ENCODE measurements at regions not wholly inside any gene's neighbourhood (a gene's known extent, or its start where the extent isn't known, plus 50 kb on each side); places are given as distances from the start of the nearest gene placed in this dataset.

DNA sequence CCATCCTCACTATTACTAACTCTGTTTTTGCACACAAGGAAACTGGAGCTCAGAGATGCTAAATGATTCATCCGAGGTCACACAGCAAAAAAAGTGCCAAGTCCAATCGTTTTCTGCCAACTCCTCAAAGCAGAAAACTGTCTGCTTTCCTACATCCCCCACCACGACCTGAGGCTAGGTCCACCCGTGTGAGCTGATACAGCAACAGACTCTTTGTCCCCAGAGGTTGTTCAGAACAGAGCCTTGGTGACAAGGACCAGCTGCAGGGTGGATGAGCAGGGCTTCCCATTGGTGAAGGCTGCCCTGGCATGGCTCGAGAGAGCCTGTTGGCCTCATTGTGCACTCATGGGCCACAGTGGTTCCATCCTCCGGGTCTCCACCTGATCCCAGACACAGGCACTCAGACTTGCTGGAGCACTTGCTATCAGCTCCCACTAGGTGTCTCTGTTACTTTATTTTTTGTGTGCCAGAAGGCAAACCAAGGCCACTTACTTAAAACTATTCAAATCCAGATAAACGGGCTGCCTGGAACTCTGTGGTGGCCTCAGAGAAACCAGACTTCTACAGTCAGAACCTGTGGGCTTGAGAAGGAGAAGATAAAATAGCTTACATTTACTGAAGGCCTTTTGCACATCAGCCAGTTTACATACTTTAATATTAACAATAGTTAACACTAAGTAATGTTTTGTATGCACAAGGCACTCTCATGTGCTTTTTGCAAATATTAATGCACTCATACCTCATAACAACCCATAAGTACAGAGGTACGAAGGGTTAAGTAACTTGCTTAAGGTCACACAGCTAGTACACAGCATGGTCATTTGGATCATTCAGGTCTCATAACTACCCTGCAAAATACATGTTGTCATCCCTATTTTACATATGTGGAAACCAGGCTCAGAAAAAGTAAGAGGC is 62.9 kb upstream of the CTIF start (continued):
- TF ChIP-seq, protein P1, sequence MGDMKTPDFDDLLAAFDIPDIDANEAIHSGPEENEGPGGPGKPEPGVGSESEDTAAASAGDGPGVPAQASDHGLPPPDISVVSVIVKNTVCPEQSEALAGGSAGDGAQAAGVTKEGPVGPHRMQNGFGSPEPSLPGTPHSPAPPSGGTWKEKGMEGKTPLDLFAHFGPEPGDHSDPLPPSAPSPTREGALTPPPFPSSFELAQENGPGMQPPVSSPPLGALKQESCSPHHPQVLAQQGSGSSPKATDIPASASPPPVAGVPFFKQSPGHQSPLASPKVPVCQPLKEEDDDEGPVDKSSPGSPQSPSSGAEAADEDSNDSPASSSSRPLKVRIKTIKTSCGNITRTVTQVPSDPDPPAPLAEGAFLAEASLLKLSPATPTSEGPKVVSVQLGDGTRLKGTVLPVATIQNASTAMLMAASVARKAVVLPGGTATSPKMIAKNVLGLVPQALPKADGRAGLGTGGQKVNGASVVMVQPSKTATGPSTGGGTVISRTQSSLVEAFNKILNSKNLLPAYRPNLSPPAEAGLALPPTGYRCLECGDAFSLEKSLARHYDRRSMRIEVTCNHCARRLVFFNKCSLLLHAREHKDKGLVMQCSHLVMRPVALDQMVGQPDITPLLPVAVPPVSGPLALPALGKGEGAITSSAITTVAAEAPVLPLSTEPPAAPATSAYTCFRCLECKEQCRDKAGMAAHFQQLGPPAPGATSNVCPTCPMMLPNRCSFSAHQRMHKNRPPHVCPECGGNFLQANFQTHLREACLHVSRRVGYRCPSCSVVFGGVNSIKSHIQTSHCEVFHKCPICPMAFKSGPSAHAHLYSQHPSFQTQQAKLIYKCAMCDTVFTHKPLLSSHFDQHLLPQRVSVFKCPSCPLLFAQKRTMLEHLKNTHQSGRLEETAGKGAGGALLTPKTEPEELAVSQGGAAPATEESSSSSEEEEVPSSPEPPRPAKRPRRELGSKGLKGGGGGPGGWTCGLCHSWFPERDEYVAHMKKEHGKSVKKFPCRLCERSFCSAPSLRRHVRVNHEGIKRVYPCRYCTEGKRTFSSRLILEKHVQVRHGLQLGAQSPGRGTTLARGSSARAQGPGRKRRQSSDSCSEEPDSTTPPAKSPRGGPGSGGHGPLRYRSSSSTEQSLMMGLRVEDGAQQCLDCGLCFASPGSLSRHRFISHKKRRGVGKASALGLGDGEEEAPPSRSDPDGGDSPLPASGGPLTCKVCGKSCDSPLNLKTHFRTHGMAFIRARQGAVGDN (CRISPR knock-in tag; IDR thresholded peaks at IDR 0.05) = 0 out of 2 replicates have a peak, but pooled peaks have one; percentile 21
- TF ChIP-seq KDM3A (CRISPR knock-in tag; IDR thresholded peaks at IDR 0.05; ENCODE audit: low read depth) (0 out of 2 replicates have a peak, but pooled peaks have one; percentile 35), HNRNPK (IDR thresholded peaks at IDR 0.05; ENCODE audit: low read depth, low read length, poor library complexity, severe bottlenecking) (no peak), ZFX (CRISPR knock-in tag; IDR thresholded peaks at IDR 0.05; ENCODE audit: low read depth) (peak; percentile 35; the same call in 1 of the 2 replicates), TEAD3 (CRISPR knock-in tag; optimal IDR thresholded peaks at IDR 0.05; ENCODE audit: borderline replicate concordance) (peak; percentile 7), KDM4B (CRISPR knock-in tag; IDR thresholded peaks at IDR 0.05) (no peak), ZNF138 (CRISPR knock-in tag; IDR thresholded peaks at IDR 0.05; ENCODE audit: low read depth) (no peak), NRL (CRISPR knock-in tag; IDR thresholded peaks at IDR 0.05; ENCODE audit: borderline replicate concordance) (no peak), PITX1 (CRISPR knock-in tag; IDR thresholded peaks at IDR 0.05) (peak; percentile 41; the same call in 1 of the 2 replicates), CEBPB (IDR thresholded peaks at IDR 0.05; ENCODE audit: borderline replicate concordance, low read depth, low read length) (no peak), EHMT2 (IDR thresholded peaks at IDR 0.05; ENCODE audit: borderline replicate concordance, low read depth, low read length) (no peak), U2AF1 (optimal IDR thresholded peaks at IDR 0.05; ENCODE audit: low read depth, low read length) (no peak), ZMAT3 (CRISPR knock-in tag; conservative IDR thresholded peaks at IDR 0.05) (no peak), FIP1L1 (IDR thresholded peaks at IDR 0.05; ENCODE audit: borderline replicate concordance, insufficient read depth, low read depth, low read length) (no peak), NFRKB (IDR thresholded peaks at IDR 0.05) (no peak), ZNF567 (CRISPR knock-in tag; IDR thresholded peaks at IDR 0.05; ENCODE audit: borderline replicate concordance) (no peak), CENPT (CRISPR knock-in tag; IDR thresholded peaks at IDR 0.05; ENCODE audit: low read depth) (no peak)
- TF ChIP-seq, protein P2, sequence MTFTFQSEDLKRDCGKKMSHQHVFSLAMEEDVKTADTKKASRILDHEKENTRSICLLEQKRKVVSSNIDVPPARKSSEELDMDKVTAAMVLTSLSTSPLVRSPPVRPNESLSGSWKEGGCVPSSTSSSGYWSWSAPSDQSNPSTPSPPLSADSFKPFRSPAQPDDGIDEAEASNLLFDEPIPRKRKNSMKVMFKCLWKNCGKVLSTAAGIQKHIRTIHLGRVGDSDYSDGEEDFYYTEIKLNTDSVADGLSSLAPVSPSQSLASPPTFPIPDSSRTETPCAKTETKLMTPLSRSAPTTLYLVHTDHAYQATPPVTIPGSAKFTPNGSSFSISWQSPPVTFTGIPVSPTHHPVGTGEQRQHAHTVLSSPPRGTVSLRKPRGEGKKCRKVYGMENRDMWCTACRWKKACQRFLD (CRISPR knock-in tag; IDR thresholded peaks at IDR 0.05; ENCODE audit: borderline replicate concordance) = no peak
- TF ChIP-seq, protein P3, sequence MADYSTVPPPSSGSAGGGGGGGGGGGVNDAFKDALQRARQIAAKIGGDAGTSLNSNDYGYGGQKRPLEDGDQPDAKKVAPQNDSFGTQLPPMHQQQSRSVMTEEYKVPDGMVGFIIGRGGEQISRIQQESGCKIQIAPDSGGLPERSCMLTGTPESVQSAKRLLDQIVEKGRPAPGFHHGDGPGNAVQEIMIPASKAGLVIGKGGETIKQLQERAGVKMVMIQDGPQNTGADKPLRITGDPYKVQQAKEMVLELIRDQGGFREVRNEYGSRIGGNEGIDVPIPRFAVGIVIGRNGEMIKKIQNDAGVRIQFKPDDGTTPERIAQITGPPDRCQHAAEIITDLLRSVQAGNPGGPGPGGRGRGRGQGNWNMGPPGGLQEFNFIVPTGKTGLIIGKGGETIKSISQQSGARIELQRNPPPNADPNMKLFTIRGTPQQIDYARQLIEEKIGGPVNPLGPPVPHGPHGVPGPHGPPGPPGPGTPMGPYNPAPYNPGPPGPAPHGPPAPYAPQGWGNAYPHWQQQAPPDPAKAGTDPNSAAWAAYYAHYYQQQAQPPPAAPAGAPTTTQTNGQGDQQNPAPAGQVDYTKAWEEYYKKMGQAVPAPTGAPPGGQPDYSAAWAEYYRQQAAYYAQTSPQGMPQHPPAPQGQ (CRISPR knock-in tag; IDR thresholded peaks at IDR 0.05; ENCODE audit: borderline replicate concordance) = no peak
- TF ChIP-seq, protein P4, sequence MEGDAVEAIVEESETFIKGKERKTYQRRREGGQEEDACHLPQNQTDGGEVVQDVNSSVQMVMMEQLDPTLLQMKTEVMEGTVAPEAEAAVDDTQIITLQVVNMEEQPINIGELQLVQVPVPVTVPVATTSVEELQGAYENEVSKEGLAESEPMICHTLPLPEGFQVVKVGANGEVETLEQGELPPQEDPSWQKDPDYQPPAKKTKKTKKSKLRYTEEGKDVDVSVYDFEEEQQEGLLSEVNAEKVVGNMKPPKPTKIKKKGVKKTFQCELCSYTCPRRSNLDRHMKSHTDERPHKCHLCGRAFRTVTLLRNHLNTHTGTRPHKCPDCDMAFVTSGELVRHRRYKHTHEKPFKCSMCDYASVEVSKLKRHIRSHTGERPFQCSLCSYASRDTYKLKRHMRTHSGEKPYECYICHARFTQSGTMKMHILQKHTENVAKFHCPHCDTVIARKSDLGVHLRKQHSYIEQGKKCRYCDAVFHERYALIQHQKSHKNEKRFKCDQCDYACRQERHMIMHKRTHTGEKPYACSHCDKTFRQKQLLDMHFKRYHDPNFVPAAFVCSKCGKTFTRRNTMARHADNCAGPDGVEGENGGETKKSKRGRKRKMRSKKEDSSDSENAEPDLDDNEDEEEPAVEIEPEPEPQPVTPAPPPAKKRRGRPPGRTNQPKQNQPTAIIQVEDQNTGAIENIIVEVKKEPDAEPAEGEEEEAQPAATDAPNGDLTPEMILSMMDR (CRISPR knock-in tag; IDR thresholded peaks at IDR 0.05) = peak; percentile 90

Measured in HepG2 (cell line).